ENCODE measurements at regions not wholly inside any gene's neighbourhood (a gene's known extent, or its start where the extent isn't known, plus 50 kb on each side); places are given as distances from the start of the nearest gene placed in this dataset.

GRCh38 chr16:73852561-73852960, 444.1 kb upstream of the PSMD7 start:
- no peak for DNase-seq
- no peaks in the 10 kb centered on the region; the same call in 1 of the 2 replicates for H3K27me3 ChIP-seq
- H3K4me3 ChIP-seq (ENCODE audit: low read depth, low read length): no peak overlapping the region
- TF ChIP-seq, protein P1, sequence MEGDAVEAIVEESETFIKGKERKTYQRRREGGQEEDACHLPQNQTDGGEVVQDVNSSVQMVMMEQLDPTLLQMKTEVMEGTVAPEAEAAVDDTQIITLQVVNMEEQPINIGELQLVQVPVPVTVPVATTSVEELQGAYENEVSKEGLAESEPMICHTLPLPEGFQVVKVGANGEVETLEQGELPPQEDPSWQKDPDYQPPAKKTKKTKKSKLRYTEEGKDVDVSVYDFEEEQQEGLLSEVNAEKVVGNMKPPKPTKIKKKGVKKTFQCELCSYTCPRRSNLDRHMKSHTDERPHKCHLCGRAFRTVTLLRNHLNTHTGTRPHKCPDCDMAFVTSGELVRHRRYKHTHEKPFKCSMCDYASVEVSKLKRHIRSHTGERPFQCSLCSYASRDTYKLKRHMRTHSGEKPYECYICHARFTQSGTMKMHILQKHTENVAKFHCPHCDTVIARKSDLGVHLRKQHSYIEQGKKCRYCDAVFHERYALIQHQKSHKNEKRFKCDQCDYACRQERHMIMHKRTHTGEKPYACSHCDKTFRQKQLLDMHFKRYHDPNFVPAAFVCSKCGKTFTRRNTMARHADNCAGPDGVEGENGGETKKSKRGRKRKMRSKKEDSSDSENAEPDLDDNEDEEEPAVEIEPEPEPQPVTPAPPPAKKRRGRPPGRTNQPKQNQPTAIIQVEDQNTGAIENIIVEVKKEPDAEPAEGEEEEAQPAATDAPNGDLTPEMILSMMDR (IDR thresholded peaks at IDR 0.05; ENCODE audit: low read depth, low read length): no peak
- H3K9me3 ChIP-seq: no peaks in the 10 kb centered on the region; the same call in 1 of the 2 replicates
- H3K4me1 ChIP-seq: no peaks in the 10 kb centered on the region
- no peaks in the 10 kb centered on the region for H3K36me3 ChIP-seq

- TF ChIP-seq, protein P1 (IDR thresholded peaks at IDR 0.05; ENCODE audit: low read depth, low read length): no peak
- H3K27me3 ChIP-seq: no peaks in the 10 kb centered on the region; the same call in 1 of the 2 replicates
- no peaks in the 10 kb centered on the region for H3K36me3 ChIP-seq
- no peak for DNase-seq
- no peak overlapping the region for H3K4me3 ChIP-seq (ENCODE audit: low read depth, low read length)
- H3K4me1 ChIP-seq: no peaks in the 10 kb centered on the region
- H3K9me3 ChIP-seq: no peaks in the 10 kb centered on the region; the same call in 1 of the 2 replicates
Measured at GRCh38 chr16:73848993-73849392, 447.6 kb upstream of the PSMD7 start.

DNA sequence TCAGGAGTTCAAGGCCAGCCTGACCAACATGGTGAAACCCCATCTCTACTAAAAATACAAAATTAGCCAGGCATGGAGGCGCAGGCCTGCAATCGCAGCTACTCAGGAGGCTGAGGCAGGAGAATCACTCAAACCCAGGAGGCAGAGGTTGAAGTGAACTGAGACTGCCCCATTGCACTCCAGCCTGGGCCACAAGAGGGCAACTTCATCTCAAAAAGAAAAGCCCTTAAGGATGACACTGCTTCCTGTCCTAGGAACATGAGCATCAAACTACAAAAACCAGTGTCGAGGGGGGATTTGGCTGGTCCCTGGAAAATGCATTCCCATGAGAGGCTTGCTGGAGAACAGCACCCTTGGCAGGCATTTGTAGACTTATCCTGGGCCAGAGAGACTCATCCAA, 449.5 kb upstream of the PSMD7 start:
- DNase-seq: no peak
- Histone ChIP-seq H3K9me3 (no peaks in the 10 kb centered on the region; the same call in 1 of the 2 replicates), H3K27me3 (no peaks in the 10 kb centered on the region; the same call in 1 of the 2 replicates), H3K4me1 (no peaks in the 10 kb centered on the region), H3K36me3 (no peaks in the 10 kb centered on the region), H3K4me3 (ENCODE audit: low read depth, low read length) (no peak overlapping the region)
- TF ChIP-seq, protein P1 (IDR thresholded peaks at IDR 0.05; ENCODE audit: low read depth, low read length): no peak

DNA sequence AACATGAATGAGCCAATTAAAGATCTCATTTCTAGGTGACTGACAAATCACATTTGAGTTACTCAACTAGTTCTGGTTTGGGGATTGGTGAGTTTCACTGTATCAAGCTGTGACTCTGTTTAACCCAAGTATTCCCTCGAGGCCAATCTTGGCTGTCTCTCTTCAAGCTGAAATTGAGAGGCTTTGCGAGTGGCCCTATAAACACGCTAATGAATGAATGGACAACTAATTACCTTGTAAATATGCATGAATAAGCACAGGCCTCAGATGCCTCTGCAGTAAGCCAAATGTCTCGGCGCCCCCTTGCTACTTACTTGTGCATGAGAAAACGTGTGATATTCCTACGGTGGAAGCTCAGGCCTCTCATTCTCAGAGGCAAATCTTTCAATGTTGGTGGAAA, 450.3 kb upstream of the PSMD7 start:
- no peak overlapping the region for H3K4me3 ChIP-seq (ENCODE audit: low read depth, low read length)
- H3K36me3 ChIP-seq: no peaks in the 10 kb centered on the region
- H3K27me3 ChIP-seq: no peaks in the 10 kb centered on the region
- H3K9me3 ChIP-seq: no peaks in the 10 kb centered on the region
- TF ChIP-seq, protein P1 (IDR thresholded peaks at IDR 0.05; ENCODE audit: low read depth, low read length): 0 out of 2 replicates have a peak, but pooled peaks have one; percentile 6
- no peaks in the 10 kb centered on the region for H3K4me1 ChIP-seq
- no peak for DNase-seq

GRCh38 chr16:73846007-73846330, 450.6 kb upstream of the PSMD7 start:
- TF ChIP-seq, protein P1 (IDR thresholded peaks at IDR 0.05; ENCODE audit: low read depth, low read length): no peak
- Histone ChIP-seq H3K4me3 (ENCODE audit: low read depth, low read length) (no peak overlapping the region), H3K9me3 (no peaks in the 10 kb centered on the region), H3K27me3 (no peaks in the 10 kb centered on the region), H3K36me3 (no peaks in the 10 kb centered on the region), H3K4me1 (no peaks in the 10 kb centered on the region)
- no peak for DNase-seq

DNA sequence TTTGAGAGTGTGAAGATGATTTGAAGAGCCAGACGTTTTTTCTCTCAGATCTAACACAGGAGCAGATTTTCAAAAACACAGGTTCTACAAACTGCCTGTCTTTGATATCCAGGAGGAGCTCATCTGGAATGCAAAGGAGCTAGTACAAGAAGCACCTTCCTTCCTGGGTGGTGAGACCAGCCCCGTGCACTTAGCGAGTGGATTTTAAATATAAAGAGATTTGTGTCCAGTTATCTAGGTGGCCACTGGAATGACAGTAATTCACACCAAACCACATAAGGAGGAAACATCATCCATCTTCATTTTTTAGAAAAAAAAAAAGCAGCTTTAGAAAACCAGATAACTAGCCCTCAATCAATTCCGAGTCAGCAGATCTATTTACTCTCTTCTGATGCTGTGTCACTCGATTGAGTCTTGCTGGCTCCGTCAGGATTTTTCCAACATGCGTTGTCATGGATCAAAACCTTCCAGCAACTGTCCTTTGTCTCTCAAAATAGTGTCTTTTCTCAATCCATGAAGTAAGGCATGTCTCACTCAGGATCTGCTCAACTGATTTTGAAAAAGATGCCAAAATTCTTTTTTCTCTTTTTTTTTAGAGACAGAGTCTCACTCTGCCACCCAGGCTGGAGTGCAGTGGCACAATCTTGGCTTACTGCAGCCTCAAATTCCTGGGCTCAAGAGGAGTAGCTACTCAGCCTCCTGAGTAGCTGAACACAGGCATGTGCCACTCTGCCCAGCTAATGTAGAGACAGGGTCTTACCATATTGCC, 451.2 kb upstream of the PSMD7 start:
- Histone ChIP-seq H3K27me3 (no peaks in the 10 kb centered on the region), H3K36me3 (no peaks in the 10 kb centered on the region), H3K4me3 (ENCODE audit: low read depth, low read length) (no peak overlapping the region), H3K4me1 (no peaks in the 10 kb centered on the region), H3K9me3 (no peaks in the 10 kb centered on the region)
- no peak for DNase-seq
- TF ChIP-seq, protein P1 (IDR thresholded peaks at IDR 0.05; ENCODE audit: low read depth, low read length): no peak
